Inflammatory macrophage (primary cell): ENCODE measurements at regions not wholly inside any gene's neighbourhood (a gene's known extent, or its start where the extent isn't known, plus 50 kb on each side); places are given as distances from the start of the nearest gene placed in this dataset.
"Not testable (repeated sequence)": the region's sequence is repeated elsewhere in the genome, so short reads cannot be mapped to it uniquely, and the experiment has no call there.

ENCODE experiments used
- DNase-seq, 2 donors: peaks; one replicate each; pipeline ENCODE4 v3.0.0-alpha.2; 2020 to 2022

DNA sequence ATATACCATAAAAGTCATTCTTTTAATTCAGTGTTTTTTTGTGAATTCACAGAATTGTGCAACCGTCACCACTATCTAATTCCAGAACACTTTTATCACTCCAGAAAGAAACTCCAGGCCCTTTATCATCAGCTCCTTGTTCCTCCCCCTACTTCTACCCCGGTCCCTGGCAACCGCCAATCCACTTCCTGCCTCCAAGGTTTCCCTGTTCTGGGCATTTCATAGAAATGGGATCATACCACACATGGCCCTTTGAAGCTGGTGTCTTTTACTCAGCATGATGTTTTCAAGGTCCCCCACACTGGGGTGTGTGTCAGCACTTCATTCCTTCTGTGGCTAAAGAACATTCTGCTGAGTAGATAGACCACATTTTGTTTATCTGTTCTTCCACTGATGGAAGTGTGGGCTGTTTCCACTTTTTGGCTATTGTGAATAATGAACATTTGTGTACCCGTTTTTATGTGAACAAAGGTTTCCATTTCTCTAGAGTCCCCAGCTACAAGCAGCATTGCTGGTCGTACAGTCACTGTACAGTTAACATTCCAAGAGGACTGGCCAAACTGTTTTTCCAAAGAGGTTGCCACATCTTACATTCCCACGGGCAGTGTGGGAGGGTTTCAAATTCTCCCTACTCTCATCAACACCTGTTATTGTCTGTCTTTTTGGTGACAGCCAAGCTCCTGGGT lies 75.8 kb upstream of the ZNF469 start:
- no peak for DNase-seq

DNA sequence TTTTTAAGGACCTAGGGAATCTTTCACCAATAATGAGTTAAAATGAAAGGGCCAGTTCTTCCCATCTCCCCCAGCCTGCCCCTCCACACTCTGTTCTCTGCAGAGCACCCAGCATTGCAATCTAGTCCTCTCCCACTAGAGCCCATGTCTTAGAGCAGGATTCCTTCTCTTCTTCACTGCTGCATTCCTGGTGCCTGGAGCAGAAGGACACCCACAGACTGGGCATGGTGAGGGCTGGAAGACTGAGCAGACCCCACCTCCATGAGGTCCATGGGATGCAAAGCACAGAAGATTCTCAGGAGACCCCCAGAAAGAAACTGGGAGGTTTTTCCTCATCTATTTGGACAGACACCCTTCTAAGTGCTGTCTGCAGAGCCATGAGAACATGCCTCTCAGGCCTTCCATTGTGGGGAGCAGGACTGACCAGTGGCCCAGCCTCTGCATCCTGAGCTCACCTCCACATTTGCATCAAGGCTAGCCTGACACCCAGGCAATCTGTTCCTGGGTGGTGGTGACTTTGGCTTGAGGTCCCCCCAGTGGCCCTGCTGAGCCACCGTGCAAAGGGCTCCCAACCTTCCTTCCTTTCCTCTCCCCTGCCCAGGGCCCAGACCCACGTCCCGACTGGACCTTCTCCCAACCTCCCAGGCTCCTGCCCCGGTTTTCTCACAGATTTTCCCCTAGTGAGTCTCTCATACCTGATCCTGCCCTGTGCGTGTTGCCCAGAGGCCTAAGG lies 74.2 kb upstream of the ZNF469 start:
- no peak for DNase-seq

DNA sequence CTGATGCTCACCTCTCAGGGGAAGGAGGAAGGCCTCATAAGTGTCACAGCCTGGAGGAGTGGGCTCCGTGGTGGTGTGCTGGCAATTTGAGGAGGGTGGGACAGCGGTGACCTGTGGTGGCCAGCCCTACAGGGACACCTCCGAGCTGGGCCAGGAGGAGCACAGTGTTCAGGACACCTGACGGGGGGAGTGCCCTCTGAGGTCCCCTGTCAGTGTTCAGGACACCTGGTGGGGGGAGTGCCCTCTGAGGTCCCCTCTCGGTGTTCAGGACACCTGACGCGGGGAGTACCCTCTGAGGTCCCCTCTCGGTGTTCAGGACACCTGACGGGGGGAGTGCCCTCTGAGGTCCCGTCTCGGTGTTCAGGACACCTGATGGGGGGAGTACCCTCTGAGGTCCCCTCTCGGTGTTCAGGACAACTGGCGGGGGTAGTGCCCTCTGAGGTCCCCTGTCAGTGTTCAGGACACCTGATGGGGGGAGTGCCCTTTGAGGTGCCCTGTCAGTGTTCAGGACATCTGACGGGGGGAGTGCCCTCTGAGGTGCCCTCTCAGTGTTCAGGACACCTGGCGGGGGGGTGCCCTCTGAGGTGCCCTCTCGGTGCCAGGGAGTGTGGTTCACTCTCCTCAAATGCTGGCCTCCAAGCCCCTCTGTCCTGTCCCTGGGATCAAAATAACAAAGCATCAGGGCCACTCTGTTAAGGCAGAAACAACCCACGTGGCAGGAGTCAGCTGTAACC lies 73.4 kb upstream of the ZNF469 start:
- DNase-seq, result no peak

DNA sequence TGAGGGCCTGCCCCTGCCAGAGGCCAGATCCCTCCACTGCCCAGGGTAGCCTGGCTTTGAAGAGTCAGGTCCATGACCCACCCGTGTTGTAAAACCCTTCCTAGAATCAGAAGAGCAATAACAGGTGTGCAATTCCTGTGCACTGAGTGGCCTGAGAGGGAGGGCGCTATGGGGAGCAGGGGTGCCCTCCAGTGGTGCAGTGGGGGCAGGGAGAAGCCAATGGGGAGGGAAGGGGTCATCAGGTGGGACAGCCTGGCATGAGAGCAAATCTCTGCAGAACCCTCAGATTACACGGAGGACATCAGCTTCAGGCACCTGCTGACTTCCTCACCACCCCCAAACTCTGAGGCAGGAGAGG lies 72.9 kb upstream of the ZNF469 start:
- DNase-seq, result no peak

DNA sequence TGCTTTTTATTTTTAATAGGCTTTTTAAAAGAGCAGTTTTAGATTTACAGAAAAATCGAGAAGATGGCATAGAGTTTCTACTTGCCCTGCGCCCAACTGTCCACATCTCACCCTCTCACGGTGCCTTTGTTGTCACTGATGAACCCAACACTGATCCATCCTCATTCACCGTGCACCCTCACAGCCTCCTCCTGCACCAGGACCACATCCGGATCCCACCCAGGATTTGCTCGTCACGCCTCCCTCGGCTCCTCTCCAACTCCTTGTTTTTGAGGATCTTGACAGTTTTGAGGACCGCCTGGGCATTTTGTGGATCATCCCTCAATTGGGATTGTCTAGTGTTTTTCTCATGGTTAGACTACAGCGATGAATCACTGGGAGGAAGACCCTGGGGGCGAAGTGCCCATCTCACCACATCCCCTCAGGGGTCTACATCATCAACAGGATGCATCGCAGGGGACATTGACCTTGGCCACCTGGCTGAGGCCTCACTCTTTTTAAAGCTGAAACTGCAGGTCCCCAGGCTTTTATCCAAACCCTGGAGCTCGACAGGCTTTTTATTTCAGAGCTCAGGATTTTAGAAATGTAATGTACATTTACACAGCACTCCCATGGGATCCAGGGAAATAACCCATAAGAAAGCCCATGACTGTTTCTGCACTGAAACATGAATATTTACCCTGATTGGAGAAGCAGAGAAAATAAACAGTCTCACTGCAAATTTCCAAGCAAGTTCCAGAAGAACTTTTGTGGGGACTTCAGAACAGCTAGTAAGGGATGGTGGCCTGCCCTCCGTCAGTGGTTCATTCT lies 71.8 kb upstream of the ZNF469 start:
- DNase-seq, result no peak

DNA sequence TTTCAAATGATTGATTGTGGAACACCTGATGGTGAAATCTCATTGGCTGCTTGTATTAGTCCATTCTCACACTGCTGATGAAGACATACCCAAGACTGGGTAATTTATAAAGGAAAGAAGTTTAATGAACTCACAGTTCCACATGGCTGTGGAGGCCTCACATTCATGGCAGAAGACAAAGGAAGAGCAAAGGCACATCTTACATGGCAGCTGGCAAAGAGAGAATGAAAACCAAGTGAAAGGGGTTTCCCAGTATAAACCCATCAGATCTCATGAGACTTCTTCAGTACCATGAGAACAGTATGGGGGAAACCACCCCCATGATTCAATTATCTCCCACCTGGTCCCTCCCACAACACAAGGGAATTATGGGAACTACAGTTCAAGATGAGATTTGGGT lies 70.9 kb upstream of the ZNF469 start:
- DNase-seq, result not testable (repeated sequence)

DNA sequence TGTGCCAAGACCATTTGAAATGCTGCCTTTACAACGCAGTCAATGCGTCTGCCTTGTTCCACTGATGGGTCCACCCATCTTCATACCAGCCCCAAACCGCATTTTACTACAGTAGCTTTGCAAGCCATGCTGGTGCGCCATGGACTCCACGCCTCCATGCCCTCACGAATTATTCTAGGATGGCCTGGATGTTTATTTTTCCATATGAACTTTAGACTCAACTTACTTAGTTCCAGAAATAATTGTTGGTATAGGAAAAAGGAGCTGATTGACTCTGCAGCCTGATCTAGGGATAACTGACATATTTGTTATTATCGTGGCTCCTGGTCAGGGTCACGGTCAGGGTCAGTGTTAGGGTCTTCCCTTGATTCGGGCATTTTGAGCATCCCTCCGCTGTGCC lies 70.0 kb upstream of the ZNF469 start:
- DNase-seq, result no peak

DNA sequence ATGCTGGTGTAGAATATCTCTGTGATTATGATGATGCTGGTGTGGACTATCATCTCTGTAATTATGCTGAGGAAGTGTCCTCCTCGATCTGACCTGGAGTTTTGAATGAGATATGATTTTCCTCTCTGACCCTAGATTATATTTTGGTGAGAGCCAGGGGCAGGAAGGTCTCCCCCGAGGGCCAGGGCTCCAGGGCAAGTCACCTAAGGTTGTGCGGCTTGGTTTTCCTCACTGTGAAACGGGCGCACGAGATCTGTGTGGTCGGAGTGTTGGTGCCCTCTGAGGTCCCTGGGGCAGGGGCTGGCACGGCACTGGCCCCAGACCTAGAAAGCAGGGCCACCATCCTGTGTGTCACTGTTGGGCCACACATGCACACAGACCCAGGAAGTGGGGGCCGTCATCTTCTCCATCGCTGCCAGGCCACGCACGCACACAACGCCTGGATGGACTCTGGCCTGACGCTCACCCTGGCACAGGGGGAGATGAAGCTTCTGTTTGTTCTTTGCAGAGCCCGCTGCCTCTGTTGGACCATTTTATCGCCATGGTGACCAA lies 67.7 kb upstream of the ZNF469 start:
- DNase-seq, result no peak

DNA sequence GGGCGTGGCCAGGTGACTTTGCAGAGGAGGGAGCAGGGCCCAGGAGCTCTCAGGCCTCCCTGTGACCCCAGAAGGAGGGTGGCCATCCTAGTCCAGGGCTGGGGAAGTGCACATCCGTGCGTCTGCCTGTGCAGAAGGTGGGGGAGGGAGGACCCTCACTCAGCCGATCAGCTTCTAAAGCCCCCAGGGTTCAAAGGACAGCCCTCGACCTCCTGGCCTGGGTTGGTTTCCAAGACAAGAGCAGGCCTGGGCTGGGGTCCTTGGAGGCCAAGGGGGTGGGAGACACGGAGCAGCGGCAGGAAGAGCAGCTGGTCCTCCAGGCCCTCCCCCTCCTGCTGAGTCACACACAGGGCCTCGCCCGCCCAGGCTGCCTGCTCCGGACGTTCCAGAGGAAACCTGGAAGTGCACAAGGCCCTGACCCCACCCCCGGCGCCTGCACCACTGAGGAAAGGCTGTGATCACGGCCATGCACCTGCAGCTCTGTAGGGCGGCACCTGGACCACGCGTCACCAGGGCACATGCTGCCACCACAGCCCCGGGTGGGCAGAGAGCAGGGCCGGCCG lies 67.1 kb upstream of the ZNF469 start:
- DNase-seq, result peak in 1 of 2 donors; percentile 11

DNA sequence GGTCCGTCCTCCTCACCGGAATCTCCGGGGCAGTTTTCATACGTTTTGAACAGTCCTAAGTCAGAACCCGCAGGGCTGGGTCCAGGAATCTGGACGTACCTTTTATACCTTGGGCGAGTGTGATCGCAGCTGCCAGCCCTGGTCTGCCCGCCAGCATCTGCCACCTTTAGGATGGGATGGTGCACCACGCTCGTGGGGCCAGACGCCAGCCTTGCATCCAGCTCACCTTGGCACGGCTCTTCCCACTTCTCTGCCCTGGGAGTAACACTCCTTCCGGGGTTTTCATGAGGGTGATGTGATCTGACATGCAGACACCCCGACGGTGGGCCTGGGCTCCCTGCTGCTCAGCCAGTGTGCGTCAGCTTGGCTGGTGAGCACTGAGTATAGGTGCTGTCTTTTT lies 66.6 kb upstream of the ZNF469 start:
- no peak for DNase-seq

DNA sequence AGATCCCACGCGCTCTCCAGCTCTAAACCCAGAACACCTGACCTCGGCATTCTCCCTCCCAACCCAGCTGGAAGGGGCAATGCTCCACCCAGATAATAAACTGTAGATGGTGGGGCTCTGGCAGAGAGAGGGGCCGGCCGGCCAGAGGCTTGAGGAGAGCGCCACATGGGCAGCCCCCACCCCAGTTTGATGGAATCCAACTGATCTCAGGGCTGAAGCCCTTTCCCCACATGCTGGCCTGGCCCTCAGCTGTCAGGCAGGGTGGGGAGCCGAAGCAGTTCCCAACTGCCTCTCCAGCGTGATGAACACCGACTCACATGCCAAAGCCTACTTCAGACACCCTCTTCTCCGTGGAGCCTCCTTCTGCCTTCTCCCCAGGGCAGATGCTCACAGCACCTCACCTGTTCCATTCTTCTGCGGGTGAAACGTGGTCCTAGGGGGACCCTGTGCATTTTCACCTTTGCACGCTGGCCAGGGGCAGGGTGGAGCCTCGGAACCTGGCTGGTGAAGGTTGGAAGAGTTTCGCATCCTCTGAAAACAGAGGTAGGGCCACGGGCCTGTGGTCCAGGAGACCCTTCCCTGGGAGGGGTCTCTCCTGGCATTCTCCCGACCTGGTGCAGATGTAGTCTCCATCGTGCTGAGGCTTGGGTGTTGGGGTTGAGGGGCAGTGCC lies 65.7 kb upstream of the ZNF469 start:
- DNase-seq, result no peak

DNA sequence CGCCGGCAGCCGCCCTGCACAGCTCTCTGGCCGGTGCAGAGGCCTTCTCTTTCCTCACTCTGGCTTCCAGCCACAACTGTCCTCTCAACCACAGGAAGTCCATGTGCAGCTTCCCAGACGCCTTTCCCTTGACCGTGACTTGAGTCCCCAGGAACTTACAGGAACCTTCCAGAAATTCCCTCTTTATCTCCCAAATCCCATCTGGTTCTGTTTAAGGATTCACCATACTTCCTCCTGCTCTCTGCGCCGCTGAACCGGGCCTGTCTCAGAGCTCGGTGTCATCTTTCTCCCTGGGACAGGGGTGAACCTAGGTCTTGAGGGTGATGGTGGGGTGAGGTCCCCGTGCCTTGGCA lies 65.2 kb upstream of the ZNF469 start:
- DNase-seq, result no peak

DNA sequence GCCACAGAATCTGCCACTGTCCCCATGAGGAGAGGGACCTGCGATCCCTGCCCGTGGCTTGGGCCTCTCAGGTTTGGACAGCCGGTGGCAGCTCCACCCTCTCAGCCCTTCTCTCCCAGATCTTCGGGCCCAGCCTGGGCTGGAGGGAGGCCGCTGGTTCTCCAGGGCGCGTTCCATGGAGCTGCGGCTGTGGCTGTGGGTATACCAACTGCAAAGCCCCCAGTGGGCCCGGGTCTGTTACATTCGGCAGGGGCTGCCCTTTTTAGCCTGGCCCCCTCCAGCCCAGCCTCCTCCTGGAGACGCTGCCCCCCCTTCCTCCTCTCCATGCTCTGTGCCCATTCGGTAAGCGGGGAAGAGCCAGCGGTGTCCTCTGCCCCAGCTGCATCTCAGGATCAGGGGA lies 64.7 kb upstream of the ZNF469 start:
- DNase-seq, result no peak

DNA sequence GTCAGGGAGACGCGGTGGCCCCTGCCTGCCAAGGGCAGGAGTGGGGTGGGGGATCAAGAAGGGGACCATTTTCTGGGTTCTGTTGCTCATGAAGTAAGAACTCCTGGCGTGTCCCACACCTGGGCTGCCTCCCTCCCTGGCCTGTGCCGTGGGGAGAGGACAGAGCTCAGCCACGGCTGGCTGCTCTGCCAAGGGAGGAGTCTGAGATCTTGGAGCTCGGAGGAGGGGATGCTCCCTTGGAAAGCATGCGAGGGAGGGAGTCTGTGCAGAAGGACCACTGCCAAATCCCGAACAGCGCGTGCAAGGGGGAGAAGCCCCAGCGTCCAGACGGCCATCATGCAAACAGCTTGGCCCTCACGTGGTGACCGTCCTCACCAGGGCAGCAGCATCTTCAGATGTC lies 64.2 kb upstream of the ZNF469 start:
- no peak for DNase-seq

DNA sequence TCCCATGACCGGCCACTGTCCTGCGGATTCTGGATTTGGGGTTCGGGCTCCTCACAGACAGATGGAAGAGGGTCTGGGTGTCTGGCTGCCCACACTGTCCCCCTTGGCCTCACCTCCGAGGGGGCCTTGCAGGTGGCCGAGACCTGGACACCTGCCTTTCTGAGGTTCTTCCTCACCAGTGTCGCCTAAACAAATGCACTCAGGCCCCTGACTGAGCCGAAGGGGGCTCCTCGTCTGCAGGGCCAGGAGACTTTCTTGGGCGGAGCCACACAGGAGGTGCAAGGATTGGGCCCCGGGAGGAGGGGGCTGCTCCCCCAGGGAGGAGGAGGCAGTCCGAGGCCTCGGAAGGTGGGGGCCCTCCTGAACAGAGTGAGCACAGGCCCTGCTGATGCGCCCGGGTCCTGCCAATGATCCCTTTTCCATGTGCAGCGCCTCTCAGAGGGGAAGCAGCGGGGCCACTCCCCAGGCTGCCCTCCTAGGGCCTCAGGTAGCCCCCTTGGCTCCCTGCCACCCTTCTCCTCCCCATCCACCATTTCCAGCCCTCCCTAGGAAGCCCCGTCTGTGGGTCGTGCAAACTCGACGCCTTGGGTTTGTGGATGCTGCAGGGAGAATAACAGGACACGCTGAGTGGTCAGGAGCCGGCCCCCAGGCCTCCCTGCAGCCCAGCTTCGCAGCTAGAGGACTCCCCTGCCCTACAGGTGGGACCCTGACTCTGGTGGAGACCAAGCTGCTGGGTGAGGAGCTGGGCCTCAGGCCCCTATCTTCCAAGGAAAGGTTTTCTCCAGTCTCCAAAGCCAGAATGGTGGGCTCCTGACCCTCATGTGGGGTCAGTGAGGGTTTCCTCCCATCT lies 63.4 kb upstream of the ZNF469 start:
- no peak for DNase-seq

DNA sequence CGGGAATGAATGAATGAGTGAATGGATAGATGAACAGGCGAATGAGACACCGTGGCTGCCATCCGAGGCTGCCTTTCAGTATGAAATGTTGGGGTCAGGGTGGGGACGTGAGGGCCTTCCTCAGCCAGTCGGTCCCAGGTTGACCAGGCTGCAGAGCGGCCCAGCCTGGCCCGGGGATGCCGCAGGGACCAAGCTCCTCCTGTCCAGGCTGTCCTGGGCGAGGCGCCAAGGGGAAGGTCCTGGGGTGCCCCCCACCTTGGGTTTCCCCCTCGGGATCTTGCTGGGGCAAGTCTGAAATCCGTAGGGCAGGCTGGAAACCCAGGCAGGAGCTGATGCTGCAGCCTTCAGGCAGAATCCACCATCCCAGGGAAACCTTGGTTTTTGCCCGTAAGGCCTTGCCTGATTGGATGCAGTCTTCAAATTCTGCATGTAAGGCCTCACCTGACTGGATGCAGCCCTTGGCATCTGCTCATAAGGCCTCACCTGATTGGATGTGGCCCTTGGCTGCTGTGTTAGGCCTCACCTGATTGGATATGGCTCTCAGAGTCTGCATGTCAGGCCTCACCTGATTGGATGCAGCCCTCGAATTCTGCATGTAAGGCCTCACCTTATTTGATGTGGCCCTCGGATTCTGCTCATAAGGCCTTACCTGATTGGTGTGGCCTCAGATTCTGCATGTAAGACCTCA lies 61.7 kb upstream of the ZNF469 start:
- DNase-seq, result no peak

DNA sequence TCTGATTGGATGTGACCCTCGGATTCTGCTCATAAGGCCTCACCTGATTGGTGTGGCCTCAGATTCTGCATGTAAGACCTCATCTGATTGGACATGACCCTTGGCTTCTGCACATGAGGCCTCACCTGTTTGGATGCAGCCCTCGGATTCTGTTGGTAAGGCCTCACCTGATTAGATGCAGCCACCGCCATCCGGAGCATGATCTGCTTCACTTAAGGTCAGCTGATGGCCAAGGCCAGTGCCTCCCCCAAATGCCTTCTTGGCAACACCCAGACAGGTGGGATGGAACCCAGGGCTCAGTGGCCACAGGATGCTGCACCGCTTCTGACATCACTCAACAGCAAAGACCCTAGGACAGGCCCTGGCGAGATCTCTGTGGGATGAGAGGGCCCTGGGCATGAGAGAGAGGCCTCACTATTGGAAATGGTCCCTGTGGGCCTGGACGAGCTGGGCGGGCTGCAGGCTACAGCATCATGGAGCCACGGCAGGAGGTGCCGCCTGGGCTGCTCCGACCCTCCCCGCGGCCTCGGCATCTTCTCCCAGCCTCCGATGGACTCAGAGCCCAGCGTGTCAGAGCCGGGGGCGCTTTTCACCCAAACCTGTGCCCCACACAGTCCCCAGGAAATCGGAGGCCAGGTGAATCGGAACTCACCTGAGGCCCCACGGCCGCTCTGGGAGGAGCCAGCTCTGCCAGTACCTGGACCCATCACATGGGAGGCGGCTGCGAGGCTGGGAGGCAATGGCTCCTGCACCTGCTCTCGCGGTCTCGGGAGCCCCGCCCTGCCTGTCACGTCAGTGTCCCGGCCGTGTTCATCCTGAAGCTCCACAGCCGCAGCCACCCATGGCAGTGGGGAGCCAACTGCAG lies 60.9 kb upstream of the ZNF469 start:
- DNase-seq, result no peak

DNA sequence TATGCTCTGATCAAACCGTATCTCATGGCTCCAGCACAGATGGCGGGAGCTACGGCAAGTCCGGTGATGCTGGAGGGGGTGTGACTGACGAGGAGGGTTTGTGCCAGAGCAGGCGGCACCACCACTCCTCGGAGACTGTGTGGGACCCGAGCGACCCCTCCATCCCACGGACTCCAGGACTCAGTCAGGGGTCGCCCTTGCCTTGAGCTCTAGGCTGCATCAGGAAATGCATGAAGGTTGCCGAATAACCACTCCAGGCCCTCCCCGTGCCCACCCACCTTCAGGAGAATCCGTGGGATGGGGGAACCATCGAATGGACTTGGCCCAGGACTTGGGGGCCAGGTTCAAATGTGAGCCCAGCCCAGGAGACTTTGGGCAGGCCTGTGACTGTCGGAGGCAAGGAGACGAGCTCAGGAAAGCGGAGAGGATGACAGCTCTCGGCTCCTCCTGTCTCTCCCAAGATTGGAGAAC lies 60.2 kb upstream of the ZNF469 start:
- DNase-seq, result no peak

DNA sequence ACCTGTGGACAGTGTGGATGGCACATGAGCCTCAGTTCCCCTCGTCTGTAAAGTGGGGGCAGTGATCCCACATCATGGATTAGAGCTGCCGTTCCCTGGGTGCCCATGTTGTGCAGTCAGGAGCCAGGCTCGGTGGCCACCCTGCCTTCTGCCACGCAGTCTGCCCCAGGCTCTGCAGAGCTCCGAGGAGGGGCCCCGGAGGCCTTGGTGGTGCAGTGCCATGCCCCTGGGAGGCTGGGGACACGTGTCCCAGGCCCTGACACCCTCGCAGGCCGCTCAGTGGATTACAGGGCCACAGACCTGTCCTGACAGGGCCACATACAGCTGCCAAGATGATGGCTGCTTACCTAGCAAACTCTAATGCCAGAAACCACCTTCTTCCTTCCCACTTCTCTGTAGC lies 59.7 kb upstream of the ZNF469 start:
- DNase-seq, result no peak
